ENCODE measurements at regions not wholly inside any gene's neighbourhood (a gene's known extent, or its start where the extent isn't known, plus 50 kb on each side); places are given as distances from the start of the nearest gene placed in this dataset.

- Histone ChIP-seq H3K36me3 (ENCODE audit: control insufficient read depth, insufficient read depth, low read length) (no peaks in the 10 kb centered on the region), H3K27ac (ENCODE audit: low read length) (no peak overlapping the region), H3K27me3 (ENCODE audit: control insufficient read depth, insufficient read depth, low read length) (no peaks in the 10 kb centered on the region), H3K4me1 (ENCODE audit: control insufficient read depth, insufficient read depth, low read length) (no peaks in the 10 kb centered on the region), H3K9me3 (ENCODE audit: control insufficient read depth, insufficient read depth, low read depth, low read length) (no peaks in the 10 kb centered on the region), H3K4me3 (ENCODE audit: low read depth in 2 of 2, low read length in 2 of 2) (no peak overlapping the region)
- intact Hi-C loops (cut with micrococcal nuclease; ENCODE audit: unreplicated experiment) (no loop called here), in situ Hi-C loops (cut with HindIII; ENCODE audit: low pct_unique_long_range_greater_than_20kb, low sequenced_read_pairs) (no loop called here)
- no peak for ATAC-seq
- POLR2A ChIA-PET, result no interaction called here
- no peak for DNase-seq (ENCODE audit: low read depth, low spot score)
- CTCF ChIA-PET, result no interaction called here
- TF ChIP-seq CTCF (IDR thresholded peaks at IDR 0.05) (no peak), SIN3A (IDR thresholded peaks at IDR 0.05; ENCODE audit: borderline replicate concordance, insufficient read depth, low read depth, low read length) (no peak), TCF7L2 (IDR thresholded peaks at IDR 0.05; ENCODE audit: low read depth, low read length) (no peak), POLR2AphosphoS5 (IDR thresholded peaks at IDR 0.05; ENCODE audit: low read depth, low read length) (no peak)
- no TSS peak for BruUV-seq (replicated peaks)
Measured at GRCh38 chr1:190812996-190813395, 335.3 kb upstream of the BRINP3 start.

GRCh38 chr1:190832511-190832910 is 354.8 kb upstream of the BRINP3 start:
- H3K27me3 ChIP-seq (ENCODE audit: control insufficient read depth, insufficient read depth, low read length), result no peaks in the 10 kb centered on the region
- no peak overlapping the region for H3K27ac ChIP-seq (ENCODE audit: low read length)
- BruUV-seq (replicated peaks), result no TSS peak
- H3K4me1 ChIP-seq (ENCODE audit: control insufficient read depth, insufficient read depth, low read length), result no peaks in the 10 kb centered on the region
- TF ChIP-seq TCF7L2 (IDR thresholded peaks at IDR 0.05; ENCODE audit: low read depth, low read length) (no peak), POLR2AphosphoS5 (IDR thresholded peaks at IDR 0.05; ENCODE audit: low read depth, low read length) (no peak)
- DNase-seq (ENCODE audit: low read depth, low spot score) (no peak), ATAC-seq (no peak)
- no peaks in the 10 kb centered on the region for H3K36me3 ChIP-seq (ENCODE audit: control insufficient read depth, insufficient read depth, low read length)
- H3K9me3 ChIP-seq (ENCODE audit: control insufficient read depth, insufficient read depth, low read depth, low read length), result no peaks in the 10 kb centered on the region
- in situ Hi-C loops (cut with HindIII; ENCODE audit: low pct_unique_long_range_greater_than_20kb, low sequenced_read_pairs) (no loop called here), intact Hi-C loops (cut with micrococcal nuclease; ENCODE audit: unreplicated experiment) (no loop called here)
- POLR2A ChIA-PET, result interaction anchor here (0.6 kb wide), 1 partner anchor 10 kb away, joined by 3 read pairs; no protein-coding TSS in a partner anchor
- no peak overlapping the region for H3K4me3 ChIP-seq (ENCODE audit: low read depth in 2 of 2, low read length in 2 of 2)
- CTCF ChIA-PET, result no interaction called here

- CTCF ChIA-PET, result no interaction called here
Measured at GRCh38 chr1:190835658-190836057, 358.0 kb upstream of the BRINP3 start.

More at GRCh38 chr1:190835658-190836057, 358.0 kb upstream of the BRINP3 start:
- H3K27ac ChIP-seq (ENCODE audit: low read length), result no peak overlapping the region
- TF ChIP-seq POLR2AphosphoS5 (IDR thresholded peaks at IDR 0.05; ENCODE audit: low read depth, low read length) (no peak), REST (IDR thresholded peaks at IDR 0.05; ENCODE audit: insufficient read depth in 1 of 2, low read depth in 2 of 2, low read length in 1 of 2) (no peak), SIN3A (IDR thresholded peaks at IDR 0.05; ENCODE audit: borderline replicate concordance, insufficient read depth, low read depth, low read length) (no peak), CTCF (IDR thresholded peaks at IDR 0.05) (no peak), TCF7L2 (IDR thresholded peaks at IDR 0.05; ENCODE audit: low read depth, low read length) (no peak)
- no peaks in the 10 kb centered on the region for H3K27me3 ChIP-seq (ENCODE audit: control insufficient read depth, insufficient read depth, low read length)
- H3K9me3 ChIP-seq (ENCODE audit: control insufficient read depth, insufficient read depth, low read depth, low read length), result no peaks in the 10 kb centered on the region
- no TSS peak for BruUV-seq (replicated peaks)
- no peak overlapping the region for H3K4me3 ChIP-seq (ENCODE audit: low read depth in 2 of 2, low read length in 2 of 2)
- DNase-seq (ENCODE audit: low read depth, low spot score), result no peak
- intact Hi-C loops (cut with micrococcal nuclease; ENCODE audit: unreplicated experiment), result no loop called here
- no peaks in the 10 kb centered on the region for H3K36me3 ChIP-seq (ENCODE audit: control insufficient read depth, insufficient read depth, low read length)
- H3K4me1 ChIP-seq (ENCODE audit: control insufficient read depth, insufficient read depth, low read length), result no peaks in the 10 kb centered on the region
- in situ Hi-C loops (cut with HindIII; ENCODE audit: low pct_unique_long_range_greater_than_20kb, low sequenced_read_pairs), result no loop called here
- ATAC-seq, result no peak
- POLR2A ChIA-PET, result no interaction called here
